ENCODE measurements at regions not wholly inside any gene's neighbourhood (a gene's known extent, or its start where the extent isn't known, plus 50 kb on each side); places are given as distances from the start of the nearest gene placed in this dataset.

DNA sequence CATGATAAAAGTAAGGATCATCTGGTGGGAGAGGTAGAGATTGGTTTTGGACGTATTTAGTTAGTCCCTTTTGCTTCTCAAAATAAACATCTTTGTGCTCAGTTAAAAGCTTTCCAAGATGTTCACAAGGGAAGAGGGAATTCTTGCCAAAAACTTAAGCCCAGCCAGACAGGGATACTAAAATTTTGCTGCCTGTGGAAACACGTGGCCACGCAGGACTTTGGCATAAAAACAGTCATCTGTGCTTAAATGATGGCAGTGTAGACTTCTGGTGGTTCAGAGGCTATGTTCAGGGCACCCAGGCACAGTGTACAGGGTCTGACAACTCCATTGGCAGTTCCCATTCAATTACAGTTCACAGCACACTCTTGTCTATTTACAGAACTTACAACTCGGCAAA lies 93.2 kb upstream of the JADE1 start:
- TF ChIP-seq, protein P1, sequence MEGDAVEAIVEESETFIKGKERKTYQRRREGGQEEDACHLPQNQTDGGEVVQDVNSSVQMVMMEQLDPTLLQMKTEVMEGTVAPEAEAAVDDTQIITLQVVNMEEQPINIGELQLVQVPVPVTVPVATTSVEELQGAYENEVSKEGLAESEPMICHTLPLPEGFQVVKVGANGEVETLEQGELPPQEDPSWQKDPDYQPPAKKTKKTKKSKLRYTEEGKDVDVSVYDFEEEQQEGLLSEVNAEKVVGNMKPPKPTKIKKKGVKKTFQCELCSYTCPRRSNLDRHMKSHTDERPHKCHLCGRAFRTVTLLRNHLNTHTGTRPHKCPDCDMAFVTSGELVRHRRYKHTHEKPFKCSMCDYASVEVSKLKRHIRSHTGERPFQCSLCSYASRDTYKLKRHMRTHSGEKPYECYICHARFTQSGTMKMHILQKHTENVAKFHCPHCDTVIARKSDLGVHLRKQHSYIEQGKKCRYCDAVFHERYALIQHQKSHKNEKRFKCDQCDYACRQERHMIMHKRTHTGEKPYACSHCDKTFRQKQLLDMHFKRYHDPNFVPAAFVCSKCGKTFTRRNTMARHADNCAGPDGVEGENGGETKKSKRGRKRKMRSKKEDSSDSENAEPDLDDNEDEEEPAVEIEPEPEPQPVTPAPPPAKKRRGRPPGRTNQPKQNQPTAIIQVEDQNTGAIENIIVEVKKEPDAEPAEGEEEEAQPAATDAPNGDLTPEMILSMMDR (IDR thresholded peaks at IDR 0.05; ENCODE audit: borderline replicate concordance, control extremely low read depth, extremely low read depth, insufficient read depth, missing control alignments): no peak
- no peak for DNase-seq (ENCODE audit: low spot score)
- in situ Hi-C loops (cut with MboI; ENCODE audit: low sequenced_read_pairs, unreplicated experiment): no loop called here

DNA sequence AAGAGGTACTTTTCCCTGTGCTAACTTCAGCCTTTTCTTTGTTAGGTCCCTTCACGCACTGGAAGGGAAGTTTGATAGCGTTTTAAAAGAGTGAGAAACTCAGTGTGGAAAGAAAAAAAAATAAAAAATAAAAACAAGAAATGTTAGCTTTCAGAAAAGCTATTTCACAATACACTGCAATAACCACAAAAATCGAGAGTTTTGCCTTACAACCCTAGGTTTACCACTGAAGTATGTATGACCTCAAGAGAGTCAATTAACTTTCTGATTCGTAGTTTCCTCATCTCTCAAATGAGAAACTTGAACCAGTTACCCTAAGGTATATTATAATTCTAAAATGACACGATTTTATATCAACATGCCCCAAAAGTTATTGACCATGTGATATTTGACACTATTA lies 93.9 kb upstream of the JADE1 start:
- no peak for DNase-seq (ENCODE audit: low spot score)
- in situ Hi-C loops (cut with MboI; ENCODE audit: low sequenced_read_pairs, unreplicated experiment): no loop called here
- TF ChIP-seq, protein P1 (IDR thresholded peaks at IDR 0.05; ENCODE audit: borderline replicate concordance, control extremely low read depth, extremely low read depth, insufficient read depth, missing control alignments): no peak

DNA sequence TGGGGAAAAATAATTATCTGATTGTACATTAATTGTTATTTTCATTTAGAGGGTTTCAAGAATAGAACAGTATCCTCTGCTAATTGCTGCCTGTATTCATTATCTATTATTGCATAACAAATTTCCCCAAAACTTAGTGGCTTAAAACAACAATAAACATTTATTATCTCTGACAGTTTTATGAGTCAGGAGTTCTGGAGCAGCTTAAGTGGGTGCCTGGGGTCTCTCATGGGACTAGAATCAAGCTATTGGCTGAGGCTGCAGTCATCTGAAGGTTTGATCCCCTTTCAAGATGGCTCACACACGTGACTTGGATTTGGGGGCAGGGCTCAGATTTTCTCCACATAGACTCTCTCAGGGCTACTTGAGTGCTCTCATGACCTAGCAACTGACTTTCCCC lies 98.1 kb upstream of the JADE1 start:
- in situ Hi-C loops (cut with MboI; ENCODE audit: low sequenced_read_pairs, unreplicated experiment): no loop called here

DNA sequence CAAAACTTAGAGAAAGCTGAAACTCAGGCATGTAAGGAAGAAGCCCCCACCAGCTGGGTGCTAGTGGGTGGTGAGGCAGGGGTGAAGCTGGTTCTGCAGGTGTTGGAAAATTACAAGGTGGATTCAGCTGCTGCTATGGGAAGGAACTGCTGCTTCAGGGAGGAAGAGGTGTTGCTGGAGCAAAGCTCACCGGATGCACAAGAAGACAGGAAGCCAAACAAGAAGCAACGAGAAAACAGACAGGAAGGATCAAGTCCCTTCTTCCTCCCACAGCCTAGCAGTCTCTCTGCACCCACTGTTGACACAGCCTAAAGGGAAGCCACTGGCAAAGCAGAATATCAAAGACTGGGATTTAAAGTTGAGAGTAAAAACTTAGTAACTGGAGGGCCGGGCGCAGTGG lies 100.2 kb upstream of the JADE1 start:
- TF ChIP-seq, protein P1 (IDR thresholded peaks at IDR 0.05; ENCODE audit: borderline replicate concordance, control extremely low read depth, extremely low read depth, insufficient read depth, missing control alignments): no peak
- DNase-seq (ENCODE audit: low spot score): no peak
- in situ Hi-C loops (cut with MboI; ENCODE audit: low sequenced_read_pairs, unreplicated experiment): no loop called here

More for the DNA sequence above, 98.1 kb upstream of the JADE1 start:
- DNase-seq (ENCODE audit: low spot score): no peak
- TF ChIP-seq, protein P1 (IDR thresholded peaks at IDR 0.05; ENCODE audit: borderline replicate concordance, control extremely low read depth, extremely low read depth, insufficient read depth, missing control alignments): no peak

DNA sequence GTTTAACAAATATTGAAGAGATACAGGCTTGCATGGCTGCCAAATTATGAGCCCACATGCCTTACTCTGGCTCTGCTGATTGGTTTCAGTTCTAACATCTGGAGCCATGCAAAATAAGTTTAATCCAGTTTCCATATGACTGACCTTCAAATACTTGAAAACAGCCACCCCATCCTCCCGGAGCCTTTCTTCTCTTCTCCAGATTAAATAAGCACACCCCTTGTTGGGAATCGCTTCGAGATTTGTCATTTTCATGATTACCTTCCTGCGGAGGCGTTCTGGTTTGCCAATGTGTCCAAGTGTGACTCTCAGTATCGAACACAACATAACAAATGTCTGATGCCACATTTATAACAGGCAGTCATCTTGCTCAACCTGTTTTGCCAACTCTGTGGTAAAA lies 101.6 kb upstream of the JADE1 start:
- TF ChIP-seq, protein P1 (IDR thresholded peaks at IDR 0.05; ENCODE audit: borderline replicate concordance, control extremely low read depth, extremely low read depth, insufficient read depth, missing control alignments): no peak
- in situ Hi-C loops (cut with MboI; ENCODE audit: low sequenced_read_pairs, unreplicated experiment): no loop called here
- no peak for DNase-seq (ENCODE audit: low spot score)

DNA sequence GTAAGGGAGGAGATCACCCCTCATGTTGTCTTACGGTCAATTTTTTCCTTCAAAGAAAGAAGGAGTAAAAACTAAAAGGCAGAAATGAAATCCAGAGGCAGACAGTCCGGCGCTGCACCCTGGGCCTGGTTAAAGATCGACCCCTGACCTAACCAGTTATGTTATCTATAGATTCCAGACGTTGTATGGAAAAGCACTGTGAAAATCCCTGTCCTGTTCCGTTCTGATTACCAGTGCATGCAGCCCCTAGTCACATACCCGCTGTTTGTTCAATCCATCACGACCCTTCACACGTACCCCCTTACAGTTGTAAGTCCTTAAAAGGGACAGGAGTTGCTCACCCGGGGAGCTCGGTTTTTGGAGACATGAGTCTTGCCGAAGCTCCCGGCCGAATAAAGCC lies 105.6 kb upstream of the JADE1 start:
- no peak for DNase-seq (ENCODE audit: low spot score)
- in situ Hi-C loops (cut with MboI; ENCODE audit: low sequenced_read_pairs, unreplicated experiment): no loop called here
- TF ChIP-seq, protein P1 (IDR thresholded peaks at IDR 0.05; ENCODE audit: borderline replicate concordance, control extremely low read depth, extremely low read depth, insufficient read depth, missing control alignments): no peak
